ENCODE measurements at regions not wholly inside any gene's neighbourhood (a gene's known extent, or its start where the extent isn't known, plus 50 kb on each side); places are given as distances from the start of the nearest gene placed in this dataset.

DNA sequence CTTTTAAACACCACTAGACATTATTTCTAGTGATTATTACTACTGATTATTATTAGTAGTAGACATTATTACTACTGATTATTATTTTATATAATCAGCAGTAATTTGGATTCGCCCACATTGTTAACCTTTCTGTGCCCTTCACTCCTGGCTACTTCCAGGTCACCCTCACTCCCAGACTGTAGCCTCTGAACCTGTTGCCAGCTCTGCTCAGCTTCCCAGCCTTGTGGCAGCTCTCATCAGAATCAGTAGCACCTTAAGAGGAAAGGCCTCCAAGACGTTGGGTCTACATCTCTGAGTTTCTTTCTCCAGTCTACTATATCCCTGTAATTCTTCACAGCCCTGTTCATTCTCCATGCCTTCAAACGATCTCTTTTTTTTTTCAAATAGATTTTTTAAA is 137.0 kb downstream of the KATNIP start:
- DNase-seq: no peak

DNA sequence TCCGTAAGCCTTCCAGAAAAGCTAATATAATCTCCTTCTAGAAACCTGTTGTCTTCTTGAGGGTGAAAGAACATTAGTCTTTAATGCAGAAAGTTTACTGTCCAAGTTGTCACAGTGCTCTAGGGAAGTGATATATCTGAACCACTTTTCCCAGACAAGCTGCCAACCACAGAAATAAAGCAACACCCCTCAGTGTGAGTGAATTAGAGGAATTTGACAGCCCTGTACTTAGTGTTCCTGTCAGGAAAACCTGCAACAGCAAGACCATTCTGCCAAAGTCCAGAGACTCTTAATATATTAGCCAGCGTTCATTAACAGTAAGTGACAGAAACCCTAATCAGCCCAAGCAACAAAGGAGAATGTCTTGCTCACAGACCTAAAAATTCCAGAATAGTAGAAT is 137.7 kb downstream of the KATNIP start:
- DNase-seq: no peak

DNA sequence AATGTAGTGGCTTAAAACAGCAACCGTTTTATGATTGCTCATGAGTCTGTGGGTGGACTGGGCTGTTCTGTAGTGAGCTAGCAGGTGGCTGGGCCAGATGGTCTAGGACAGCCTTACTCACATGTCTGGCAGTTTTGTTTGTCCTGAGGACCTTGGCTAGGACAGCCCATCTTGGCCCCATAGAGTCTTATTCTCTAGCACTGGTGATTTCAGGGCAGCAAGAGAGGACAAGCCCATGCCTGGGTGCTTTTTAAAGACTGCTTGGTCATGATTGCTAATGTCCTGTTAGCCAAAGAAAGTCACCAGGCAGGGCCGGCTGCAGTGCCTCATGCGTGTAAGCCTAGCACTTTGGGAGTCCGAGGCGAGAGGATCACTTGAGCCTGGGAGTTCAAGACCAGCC is 139.8 kb downstream of the KATNIP start:
- DNase-seq: no peak

DNA sequence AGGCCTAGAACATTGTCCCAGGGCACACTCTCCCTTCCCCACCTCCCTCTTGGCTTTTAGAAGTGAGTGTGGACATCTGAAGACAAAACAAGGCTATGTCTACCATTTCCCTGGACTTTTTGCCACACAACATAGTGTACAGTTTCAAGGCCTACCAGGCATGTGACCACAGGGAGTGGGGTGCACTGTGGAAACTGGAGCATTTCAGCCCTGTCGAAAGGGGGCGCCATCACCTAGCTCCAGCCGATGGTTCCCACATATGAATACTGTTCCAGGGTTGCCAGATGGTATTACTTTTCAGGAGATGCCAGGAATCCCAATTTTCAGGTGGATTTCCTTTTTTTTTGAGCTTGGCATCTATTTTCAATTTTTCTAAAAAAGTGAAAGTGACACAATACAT is 140.7 kb downstream of the KATNIP start:
- peak; percentile 46 to 73 for DNase-seq

DNA sequence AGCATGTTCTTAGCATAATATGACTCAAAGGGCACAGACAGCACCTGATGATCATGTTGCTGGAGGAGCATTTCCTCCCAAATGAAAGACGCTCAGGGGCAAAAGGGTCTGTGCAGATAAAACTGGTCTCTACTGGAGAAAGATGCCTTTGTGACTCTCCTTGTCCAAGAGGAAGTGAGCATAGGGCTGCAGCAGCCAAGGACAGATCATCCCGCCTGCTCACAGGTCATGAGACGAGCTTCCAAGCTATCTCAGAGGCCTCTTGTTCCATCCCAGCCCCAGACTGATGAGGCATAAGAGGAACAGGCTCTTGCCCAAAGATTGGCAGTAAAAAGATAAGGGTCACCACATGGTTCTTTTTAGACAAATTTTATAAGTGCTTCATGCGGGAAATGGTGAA is 141.8 kb downstream of the KATNIP start:
- DNase-seq: peak; percentile 62 to 83

DNA sequence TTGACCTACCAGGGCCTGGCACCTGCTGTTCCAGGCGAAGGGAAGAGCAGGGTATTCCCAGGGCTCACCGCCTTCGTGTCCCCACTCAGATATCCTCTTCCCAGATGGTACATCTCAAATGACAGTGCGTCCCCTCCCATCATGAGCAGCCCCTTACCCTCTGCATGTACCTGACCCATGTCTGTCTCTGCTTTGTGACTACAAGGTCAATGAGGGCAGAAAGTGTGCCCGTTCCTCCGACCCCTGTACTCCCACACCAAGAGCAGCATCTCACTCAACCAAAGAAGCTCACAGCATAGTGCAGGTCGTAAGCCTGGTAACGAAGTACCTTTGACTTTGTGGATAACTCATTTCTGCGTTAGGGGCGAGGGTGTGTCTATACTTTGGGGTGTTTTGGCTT is 142.6 kb downstream of the KATNIP start:
- no peak for DNase-seq

DNA sequence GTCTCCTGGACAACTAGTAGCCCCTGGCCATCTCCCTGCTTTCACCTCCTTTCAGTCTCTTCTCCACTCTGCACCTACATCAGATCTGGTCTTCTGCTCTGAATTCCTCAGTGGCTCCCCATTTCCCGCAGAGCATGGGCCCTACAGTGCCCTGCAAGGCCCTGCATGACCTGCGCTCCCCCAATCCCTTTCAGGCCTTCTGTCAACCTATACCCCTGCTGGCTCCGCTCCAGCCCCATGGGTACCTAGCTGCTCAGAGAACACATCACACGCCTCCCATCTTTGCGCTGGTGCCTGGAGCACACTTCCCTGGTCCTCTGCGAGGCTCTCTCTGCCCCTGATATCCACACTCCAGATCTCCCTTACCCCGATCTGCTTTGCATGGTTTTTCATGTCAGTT is 145.2 kb downstream of the KATNIP start:
- DNase-seq: no peak

DNA sequence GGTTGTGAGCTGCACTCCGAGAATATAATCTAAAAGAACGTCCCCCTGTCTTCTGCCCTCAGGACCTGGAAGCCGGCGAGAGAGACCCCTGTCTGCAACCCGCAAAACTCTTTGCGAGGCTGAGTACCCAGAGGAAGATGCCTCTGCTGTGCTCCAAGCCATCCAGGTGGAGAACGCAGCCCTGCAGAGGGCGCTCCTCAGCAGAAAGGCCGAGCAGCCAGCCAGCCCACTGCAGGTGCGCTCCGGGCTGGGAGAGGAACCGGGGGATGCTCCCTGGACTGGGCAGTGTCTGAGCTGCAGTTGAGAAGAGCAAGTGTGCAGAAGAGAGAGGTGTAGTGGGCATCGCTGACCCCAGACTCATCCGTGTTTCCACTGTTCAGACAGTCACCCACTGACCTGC is 148.3 kb downstream of the KATNIP start:
- DNase-seq: no peak

DNA sequence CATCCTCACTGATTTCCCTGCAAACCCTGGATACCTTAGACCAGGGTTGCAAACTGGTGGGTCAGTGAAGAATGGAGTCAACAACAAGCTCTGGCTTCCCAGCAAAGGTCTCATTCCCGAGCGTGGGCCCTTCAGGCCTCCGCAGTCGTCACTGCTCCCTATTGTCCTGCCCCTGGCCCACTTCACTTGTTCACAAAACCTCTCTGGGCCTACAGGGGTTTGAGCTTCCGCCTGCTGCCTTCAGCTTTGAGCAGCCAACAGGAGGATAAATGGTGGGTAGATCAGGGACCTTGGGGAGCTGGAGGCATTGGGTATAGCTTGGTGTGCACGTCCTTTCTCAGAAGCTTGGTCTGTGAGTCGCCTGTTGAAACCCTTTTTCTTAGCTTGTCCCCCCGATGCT is 148.8 kb downstream of the KATNIP start:
- DNase-seq: no peak

DNA sequence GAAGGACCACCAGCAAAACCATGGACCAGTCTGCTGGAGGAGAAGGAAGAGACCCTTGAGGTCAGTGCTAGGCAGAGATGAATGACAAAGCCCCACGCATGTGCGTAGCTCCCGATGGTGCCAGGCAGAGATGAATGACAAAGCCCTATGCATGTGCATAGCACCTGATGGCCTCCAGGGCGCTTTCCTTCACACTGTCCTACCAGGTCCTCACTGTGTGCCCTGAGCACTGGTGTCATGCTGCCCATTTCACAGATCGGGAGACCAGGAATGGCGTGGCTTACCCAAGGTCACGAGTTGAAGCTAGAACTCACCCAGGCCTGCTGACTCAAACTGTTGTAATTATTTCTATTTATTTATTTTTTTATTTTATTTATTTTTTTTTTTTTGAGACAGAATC is 149.6 kb downstream of the KATNIP start:
- DNase-seq: no peak

DNA sequence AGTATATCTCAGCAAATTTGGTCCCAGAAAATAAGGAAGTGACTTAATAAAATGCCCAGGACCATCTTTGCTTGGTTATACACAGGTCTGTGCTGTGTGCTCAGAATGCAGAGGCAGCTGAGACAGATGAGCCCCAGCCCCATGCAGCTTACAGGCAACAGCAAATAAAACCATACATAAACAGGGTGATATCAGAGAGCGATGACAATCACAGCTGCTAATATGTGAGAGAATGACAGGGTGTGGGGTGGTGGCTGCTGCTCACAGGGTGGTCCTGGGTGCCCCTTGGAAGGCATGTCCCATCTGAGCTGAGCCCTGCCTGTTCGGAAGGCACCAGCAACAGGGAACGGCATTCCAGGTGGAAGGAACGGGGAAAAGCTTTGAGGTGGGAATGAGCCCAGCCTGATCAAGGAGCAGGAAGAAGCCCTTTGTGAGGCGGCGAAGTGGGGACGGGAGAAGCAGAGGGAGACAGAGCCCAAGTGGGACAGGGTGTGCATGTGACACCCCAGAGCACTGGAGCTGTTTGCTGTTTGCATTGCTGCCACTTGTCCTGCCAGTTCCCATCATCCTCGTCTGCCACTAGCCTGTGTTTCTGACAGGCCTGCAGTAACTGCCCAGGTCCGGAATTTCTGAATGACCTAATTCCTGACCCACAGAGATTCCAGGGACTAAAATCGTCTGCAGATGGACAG is 150.5 kb downstream of the KATNIP start:
- DNase-seq: no peak

DNA sequence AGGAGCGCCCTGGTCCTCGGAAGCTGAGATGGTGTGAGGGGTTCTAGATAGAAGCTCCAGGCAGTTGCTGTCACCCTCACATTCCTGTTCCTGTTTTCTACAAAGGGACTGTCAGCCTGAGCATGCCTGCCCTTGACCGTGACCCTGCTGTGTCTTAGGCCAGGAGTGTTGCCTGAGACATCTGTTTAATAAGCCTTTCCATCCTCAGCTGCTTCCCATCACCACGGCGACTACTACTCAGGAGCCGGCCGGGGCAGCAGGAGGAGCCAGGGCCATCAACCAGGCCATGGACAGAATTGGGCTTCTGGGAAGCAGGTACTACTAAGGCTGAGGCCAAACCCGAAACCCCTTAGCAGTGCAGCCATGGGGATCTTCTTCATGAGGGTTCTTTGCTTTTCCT is 151.4 kb downstream of the KATNIP start:
- no peak for DNase-seq

DNA sequence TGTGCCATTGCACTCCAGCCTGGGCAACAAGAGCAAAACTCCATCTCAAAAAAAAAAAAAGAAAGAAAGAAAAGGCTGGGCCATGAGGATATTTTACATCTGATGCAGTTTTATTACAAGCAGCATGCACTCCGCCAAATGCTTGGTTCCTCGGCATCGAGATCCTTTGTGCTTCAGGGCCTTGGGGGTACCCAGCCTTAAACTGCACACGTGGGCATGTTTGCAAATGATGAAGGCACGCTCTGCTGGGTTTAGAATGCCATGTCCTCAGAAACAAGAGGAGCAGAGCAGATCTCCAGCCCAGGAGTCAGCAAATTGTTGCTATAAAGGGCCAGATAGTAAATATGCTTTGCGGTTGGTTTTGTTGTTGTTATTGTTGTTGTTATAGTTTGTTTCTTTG is 153.2 kb downstream of the KATNIP start:
- DNase-seq: no peak

DNA sequence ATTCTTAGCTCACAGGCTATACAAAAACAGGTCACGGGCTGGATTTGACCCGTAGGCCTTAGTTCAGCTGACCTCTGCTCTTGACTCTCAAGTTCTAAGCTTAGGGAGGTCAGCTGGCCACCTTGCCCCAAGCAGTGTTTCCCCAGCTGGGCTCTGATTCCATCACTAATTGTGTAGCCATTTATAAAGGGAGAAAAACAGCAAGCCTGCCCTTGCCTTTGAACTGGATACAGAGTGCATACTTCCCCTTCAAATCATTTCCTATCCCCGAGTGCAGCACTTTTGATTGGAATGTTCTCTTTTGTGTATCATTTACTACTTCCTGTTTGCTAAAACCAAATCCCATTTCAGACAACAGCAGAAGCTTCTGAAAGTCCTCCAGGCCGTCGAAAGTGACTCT is 153.6 kb downstream of the KATNIP start:
- DNase-seq: no peak

DNA sequence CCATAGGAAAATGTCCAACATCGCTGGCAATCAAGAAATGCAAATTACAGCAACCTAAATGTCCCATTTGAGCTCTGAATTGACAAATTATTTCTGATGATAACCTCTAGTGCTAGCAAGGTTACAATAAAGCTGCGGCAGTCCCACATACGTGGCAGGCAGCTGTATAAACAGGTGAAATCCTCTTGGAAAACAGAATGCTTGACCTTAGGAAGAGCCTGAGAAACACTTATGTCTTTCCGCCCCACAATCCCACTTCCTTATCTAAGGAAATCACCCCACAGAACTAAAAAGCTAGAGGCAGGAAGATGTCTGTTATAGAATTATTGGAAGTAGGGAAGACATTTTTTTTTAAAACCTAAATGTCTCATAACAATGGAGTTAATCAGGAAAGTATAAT is 154.3 kb downstream of the KATNIP start:
- no peak for DNase-seq

DNA sequence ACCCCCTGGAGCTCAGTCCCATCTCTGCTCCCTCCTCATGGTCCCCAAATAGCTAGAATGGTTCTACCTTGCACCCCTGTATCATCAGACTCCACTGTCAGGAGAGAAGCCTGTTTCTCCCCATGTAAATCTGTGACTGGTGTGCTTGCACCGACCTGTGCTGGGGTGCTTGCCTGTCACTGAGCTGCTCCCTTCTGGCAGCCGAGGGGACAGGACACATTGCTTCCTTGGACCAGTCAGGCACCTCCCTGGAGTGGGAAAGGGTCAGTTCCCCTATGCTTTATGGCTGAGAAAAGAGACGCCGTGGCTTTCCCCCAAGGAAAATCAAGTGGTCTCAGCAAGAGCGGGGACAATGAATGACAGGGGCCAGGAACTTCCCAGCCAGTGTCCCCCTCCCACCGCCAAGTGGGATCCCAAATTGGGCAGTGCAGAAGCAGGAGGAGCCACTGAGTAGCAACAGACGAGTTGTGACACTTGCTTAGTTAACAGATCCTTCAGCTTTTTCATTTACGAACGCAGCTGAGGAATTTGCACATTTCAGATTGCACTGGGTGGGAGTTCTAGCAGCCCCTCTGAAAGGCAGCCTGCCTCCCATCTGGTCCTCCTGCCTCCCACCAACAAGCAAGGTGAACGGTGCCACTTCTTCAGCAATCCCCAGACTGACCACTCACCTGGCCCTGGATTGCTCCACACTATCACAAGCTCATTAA is 156.4 kb downstream of the KATNIP start:
- no peak for DNase-seq

DNA sequence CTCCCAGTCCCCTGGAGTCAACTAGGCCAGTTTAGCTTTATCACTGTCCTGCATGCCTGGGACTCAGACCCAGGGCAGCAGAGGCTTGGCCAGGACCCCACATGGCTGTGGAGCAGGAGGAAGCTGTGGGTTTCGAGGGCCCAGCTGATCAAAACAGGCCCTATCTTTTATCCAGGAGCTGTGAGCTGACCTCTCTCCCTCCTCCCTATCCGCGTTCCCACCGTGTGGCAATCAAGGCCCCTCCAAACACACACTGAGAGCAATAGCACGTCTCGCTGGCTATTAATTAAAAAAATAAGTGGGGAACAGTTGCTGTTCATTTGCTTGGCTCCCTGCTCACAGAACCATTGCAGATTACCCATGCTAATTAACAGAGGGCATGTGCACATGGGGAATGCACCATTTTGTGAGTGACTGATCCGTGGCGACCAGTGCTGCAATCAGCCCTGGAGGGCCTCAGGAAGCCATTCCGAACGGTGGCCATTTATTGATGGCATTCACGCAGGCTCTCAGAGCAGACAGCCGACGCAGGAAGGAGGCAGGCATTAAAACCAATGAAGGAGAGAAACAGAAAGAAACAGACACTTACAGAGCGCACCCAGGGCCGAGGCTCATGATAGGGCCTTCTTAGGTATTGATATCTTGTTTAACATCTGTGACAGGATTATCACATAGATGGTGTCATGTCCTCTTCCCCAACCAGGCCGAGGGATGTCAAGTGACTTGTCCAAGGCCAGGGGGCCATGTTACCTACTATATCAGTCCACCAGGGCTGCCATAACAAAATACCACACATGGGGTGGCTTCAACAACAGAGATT is 157.1 kb downstream of the KATNIP start:
- DNase-seq: no peak

DNA sequence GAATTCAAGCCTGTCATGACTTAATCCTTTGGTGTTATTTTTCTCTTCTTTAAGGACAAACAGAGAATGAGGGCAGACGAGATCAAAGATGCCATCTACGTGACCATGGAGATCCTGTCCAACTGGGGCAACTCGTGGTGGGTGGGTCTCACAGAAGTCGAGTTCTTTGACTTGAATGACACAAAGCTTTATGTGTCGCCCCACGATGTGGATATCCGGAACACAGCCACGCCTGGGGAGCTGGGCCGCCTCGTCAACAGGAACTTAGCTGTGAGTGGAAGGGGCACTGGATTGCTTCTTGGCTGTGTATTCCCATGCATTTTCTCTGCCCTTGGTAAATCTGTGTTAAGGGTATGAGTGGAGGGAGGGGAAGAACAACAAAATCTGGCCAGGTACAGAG is 158.7 kb downstream of the KATNIP start:
- no peak for DNase-seq

DNA sequence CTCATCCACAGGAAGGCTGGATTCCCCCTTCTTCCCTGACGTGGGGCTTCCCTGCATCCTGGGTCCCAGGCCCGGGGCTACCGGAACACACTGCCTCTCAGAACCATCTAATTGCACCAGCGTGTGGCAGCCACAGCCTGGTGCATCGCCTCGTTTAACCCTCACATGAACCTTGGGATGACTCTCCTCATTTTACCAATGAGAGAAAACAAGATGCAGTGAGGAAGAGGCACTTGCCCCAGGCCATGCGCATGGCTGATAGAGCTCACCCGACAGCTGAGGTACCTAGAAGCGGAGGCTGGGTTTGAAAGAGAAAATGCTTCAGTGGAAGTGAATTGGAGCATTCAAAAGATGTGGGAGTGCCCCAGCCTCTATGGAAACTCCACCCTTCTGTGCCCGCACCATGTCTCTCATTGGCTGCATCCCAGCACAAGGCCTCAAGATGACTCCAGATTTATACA is 162.3 kb downstream of the KATNIP start:
- DNase-seq: no peak

DNA sequence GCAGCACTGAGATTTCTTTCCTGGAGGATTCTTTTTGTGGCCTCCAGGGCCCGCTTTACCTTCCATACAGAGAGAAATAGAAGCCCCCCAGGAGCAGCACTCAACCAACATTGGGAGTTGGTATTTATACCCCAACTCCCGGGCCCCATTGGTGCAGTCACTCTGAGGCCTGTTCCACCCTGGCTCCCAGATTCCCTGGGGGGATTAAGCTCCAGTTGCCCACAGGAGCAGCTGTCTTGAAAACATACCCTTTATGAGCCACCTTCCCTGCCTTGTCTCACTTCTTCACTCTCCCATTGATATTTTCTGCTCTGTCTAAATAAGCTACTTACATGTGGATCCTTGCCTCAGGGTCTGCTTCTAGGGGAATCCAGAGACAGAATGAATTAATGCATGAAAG is 167.8 kb downstream of the KATNIP start:
- no peak for DNase-seq

DNA sequence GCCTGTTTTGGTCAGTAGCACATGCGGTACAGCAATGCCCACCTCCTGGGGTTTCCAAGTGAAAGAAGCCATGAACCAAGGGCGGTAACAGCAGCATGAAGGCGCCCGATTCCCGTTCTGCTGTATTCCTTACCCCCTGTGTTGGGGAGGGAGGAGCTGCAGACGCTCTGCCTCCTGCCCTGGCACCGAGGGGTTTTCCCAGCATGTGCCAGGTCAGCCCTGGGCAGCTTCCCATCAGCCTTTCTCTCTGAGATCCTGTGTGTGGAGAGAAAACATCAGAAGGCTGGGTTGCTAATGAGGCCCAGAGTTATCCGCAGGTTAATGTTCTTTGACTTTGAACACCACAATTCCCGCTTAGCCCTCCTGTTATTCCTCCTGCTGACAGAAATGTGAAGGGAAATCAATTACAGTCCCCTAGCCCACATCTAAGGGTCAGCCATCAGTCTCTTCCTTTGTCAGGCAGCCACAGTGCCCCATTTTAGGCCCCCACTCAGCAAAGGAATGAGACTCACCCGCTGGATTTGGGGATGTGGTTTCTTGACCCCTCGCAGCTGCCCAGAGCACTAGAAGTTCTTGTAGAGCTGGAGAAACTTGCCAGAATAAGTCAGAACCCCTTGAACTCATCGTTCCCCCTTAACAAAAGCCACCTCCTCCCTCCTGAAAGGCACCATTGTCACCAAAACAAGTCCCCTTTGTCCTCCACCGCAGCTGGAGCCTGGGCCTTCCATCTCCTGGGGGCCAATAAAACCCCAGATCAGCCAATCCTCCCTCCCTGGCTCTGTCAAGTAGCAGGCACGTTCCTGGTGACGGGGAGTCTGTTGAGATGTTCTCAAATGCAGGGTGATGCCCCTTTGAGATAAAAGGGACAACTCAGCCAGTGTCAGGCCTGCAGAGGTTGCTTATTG is 168.5 kb downstream of the KATNIP start:
- no peak for DNase-seq

DNA sequence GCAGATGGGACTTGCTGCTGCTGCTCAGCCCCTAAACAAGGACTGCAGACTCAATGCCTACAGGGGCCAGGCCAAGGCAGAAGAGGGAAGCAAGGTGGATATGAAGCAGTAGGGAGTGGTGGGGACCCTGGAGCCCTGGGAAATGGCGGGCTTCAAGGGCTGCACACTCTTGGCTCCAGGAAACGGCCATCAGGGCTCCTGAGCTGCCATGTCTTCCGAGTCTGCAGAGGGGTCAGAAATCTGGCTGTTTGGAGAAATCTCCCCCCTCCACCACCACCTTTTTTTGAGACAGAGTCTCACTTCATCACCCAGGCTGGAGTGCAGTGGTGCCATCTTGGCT is 169.1 kb downstream of the KATNIP start:
- no peak for DNase-seq

Data from inflammatory macrophage (primary cell).